IMR-90 (cell line): ENCODE measurements at regions not wholly inside any gene's neighbourhood (a gene's known extent, or its start where the extent isn't known, plus 50 kb on each side); places are given as distances from the start of the nearest gene placed in this dataset.

Experiments
- ATAC-seq: fragments of 200-7000 bp; cut with Tn5 transposase; 2 replicates; pipeline ENCODE4 v1.9.1; 2020; ENCODE audit warnings: low read depth, mild to moderate bottlenecking, moderate library complexity
- BruUV-seq: library from RNA; stranded (reverse); fragments of 400-500 nt; replicated peaks from 2 replicates; lab custom pipeline; 2021; lab: Mats Ljungman, UMichigan
- CTCF ChIA-PET: fragments of 300-600 bp; formaldehyde crosslinking; extraction: SDS; loops from one replicate; lab custom pipeline; 2021; ENCODE audit warnings: antibody characterized with exemption; lab: Yijun Ruan, JAX
- POLR2A ChIA-PET: fragments of 300-600 bp; sonication (Branson Sonifier 250); formaldehyde crosslinking; loops from one replicate; lab custom pipeline; 2022; ENCODE audit warnings: antibody characterized with exemption; ENCODE audit not compliant: unreplicated experiment; lab: Charles Lee
- DNase-seq: peaks from one replicate; pipeline ENCODE4 v3.0.0; 2013
- H2AFZ ChIP-seq: replicated peaks from 2 replicates; pipeline ENCODE3; 2013; ENCODE audit warnings: low read length, mild to moderate bottlenecking; ENCODE audit not compliant: poor library complexity
- H2AK5ac ChIP-seq: 2 replicates; pipeline ENCODE4 v1.6.1; 2013; ENCODE audit warnings: low read depth, low read length, inconsistent platforms
- H2AK9ac ChIP-seq: replicated peaks from 2 replicates; pipeline ENCODE3; 2013; ENCODE audit warnings: mild to moderate bottlenecking, low read depth, low read length, moderate library complexity; ENCODE audit not compliant: poor library complexity
- H2BK120ac ChIP-seq: 2 replicates; pipeline ENCODE4 v1.6.1; 2013; ENCODE audit warnings: low read depth, low read length, inconsistent platforms
- H2BK15ac ChIP-seq: 3 replicates; pipeline ENCODE4 v1.6.1; 2013; ENCODE audit warnings: low read depth, low read length, inconsistent platforms
- H2BK20ac ChIP-seq: 2 replicates; pipeline ENCODE4 v1.6.1; 2013; ENCODE audit warnings: low read depth, mild to moderate bottlenecking, inconsistent platforms, low read length, moderate library complexity
- H2BK5ac ChIP-seq: 2 replicates; pipeline ENCODE4 v1.6.1; 2013; ENCODE audit warnings: mild to moderate bottlenecking, low read depth, low read length, inconsistent platforms; ENCODE audit not compliant: poor library complexity, severe bottlenecking
- H3K14ac ChIP-seq: replicated peaks from 2 replicates; pipeline ENCODE4 v1.6.1; 2013; ENCODE audit warnings: low read depth, low read length, inconsistent platforms
- H3K18ac ChIP-seq: 2 replicates; pipeline ENCODE4 v1.6.1; 2013; ENCODE audit warnings: low read depth, low read length, control low read depth
- H3K23ac ChIP-seq: 2 replicates; pipeline ENCODE4 v1.6.1; 2013; ENCODE audit warnings: low read depth, low read length, inconsistent platforms
- H3K27ac ChIP-seq: 2 replicates; pipeline ENCODE4 v1.5.1; 2013; ENCODE audit warnings: mild to moderate bottlenecking, control low read depth, low read length; ENCODE audit not compliant: insufficient read depth
- H3K27me3 ChIP-seq: 2 replicates; pipeline ENCODE4 v1.6.1; 2013; ENCODE audit warnings: low read length; ENCODE audit not compliant: control insufficient read depth, insufficient read depth
- H3K36me3 ChIP-seq: 2 replicates; pipeline ENCODE4 v1.6.1; 2013; ENCODE audit warnings: low read length, mixed read lengths; ENCODE audit not compliant: control insufficient read depth, insufficient read depth
- H3K4ac ChIP-seq: 2 replicates; pipeline ENCODE4 v1.6.1; 2013; ENCODE audit warnings: low read depth, low read length, inconsistent platforms
- H3K4me1 ChIP-seq: 2 replicates; pipeline ENCODE4 v1.6.1; 2013; ENCODE audit warnings: low read length, mixed read lengths; ENCODE audit not compliant: control insufficient read depth, insufficient read depth
- H3K4me2 ChIP-seq: 2 replicates; pipeline ENCODE4 v1.6.1; 2013; ENCODE audit warnings: low read depth, mild to moderate bottlenecking, control low read depth, low read length, moderate library complexity
- H3K4me3 ChIP-seq: 2 replicates; pipeline ENCODE4 v1.5.1; 2013; ENCODE audit warnings: low read depth, mild to moderate bottlenecking, control low read depth, low read length, moderate library complexity; ENCODE audit not compliant: insufficient read depth
- H3K56ac ChIP-seq: 2 replicates; pipeline ENCODE4 v1.6.1; 2013; ENCODE audit warnings: low read length, inconsistent platforms; ENCODE audit not compliant: insufficient read depth; ENCODE audit errors: extremely low read depth
- H3K79me1 ChIP-seq, 2 experiments: 2 replicates each; pipeline ENCODE4 v1.6.1; 2013; ENCODE audit warnings: low read length in 2 of 2, inconsistent platforms in 1 of 2, low read depth in 1 of 2
- H3K9ac ChIP-seq: 2 replicates; pipeline ENCODE4 v1.6.1; 2013; ENCODE audit warnings: low read depth, low read length, control low read depth
- H3K9me1 ChIP-seq: 2 replicates; pipeline ENCODE4 v1.6.1; 2013; ENCODE audit warnings: low read length, inconsistent platforms; ENCODE audit not compliant: insufficient read depth
- H3K9me3 ChIP-seq: 2 replicates; pipeline ENCODE4 v1.6.1; 2013; ENCODE audit warnings: low read length; ENCODE audit not compliant: control insufficient read depth, insufficient read depth
- H4K20me1 ChIP-seq: 2 replicates; pipeline ENCODE4 v1.6.1; 2013; ENCODE audit warnings: low read length, inconsistent platforms; ENCODE audit not compliant: insufficient read depth
- H4K5ac ChIP-seq: 2 replicates; pipeline ENCODE4 v1.6.1; 2013; ENCODE audit warnings: mild to moderate bottlenecking, low read depth, low read length, control low read depth
- H4K8ac ChIP-seq, 2 experiments: 2 replicates each; pipeline ENCODE4 v1.6.1; 2013; ENCODE audit warnings: low read depth in 2 of 2, low read length in 2 of 2, control low read depth in 1 of 2, inconsistent platforms in 1 of 2
- H4K91ac ChIP-seq: 2 replicates; pipeline ENCODE4 v1.6.1; 2013; ENCODE audit warnings: low read depth, low read length, inconsistent platforms; ENCODE audit not compliant: insufficient read depth
- BHLHE40 ChIP-seq: fragments of 150-350 bp; IDR thresholded peaks from 2 replicates; pipeline ENCODE4 v1.6.1; 2016; ENCODE audit warnings: mild to moderate bottlenecking, low read depth, low read length
- CHD1 ChIP-seq: IDR thresholded peaks from 2 replicates; pipeline ENCODE4 v1.6.1; 2012; ENCODE audit warnings: low read depth, low read length, improper control_type of control experiment
- CTCF ChIP-seq: conservative IDR thresholded peaks from 2 replicates; pipeline ENCODE4 v1.5.1; 2012; ENCODE audit warnings: mild to moderate bottlenecking, low read depth, low read length, improper control_type of control experiment
- MAFK ChIP-seq: IDR thresholded peaks from 2 replicates; pipeline ENCODE4 v1.6.1; 2012; ENCODE audit warnings: low read depth, low read length, improper control_type of control experiment
- NFE2L2 ChIP-seq: fragments of 150-350 bp; IDR thresholded peaks from 2 replicates; pipeline ENCODE4 v1.6.1; 2016; ENCODE audit warnings: low read depth, mild to moderate bottlenecking, low read length
- POLR2A ChIP-seq: IDR thresholded peaks from 2 replicates; pipeline ENCODE4 v1.6.1; 2012; ENCODE audit warnings: mild to moderate bottlenecking, low read depth, low read length
- RAD21 ChIP-seq: IDR thresholded peaks from 2 replicates; pipeline ENCODE4 v1.6.1; 2012; ENCODE audit warnings: low read length, improper control_type of control experiment
- RCOR1 ChIP-seq: IDR thresholded peaks from 2 replicates; pipeline ENCODE4 v1.6.1; 2012; ENCODE audit warnings: mild to moderate bottlenecking, low read length, improper control_type of control experiment; ENCODE audit not compliant: insufficient replicate concordance
- RFX5 ChIP-seq: IDR thresholded peaks from 2 replicates; pipeline ENCODE4 v1.8.0; 2012; ENCODE audit warnings: low read depth, mild to moderate bottlenecking, low read length, moderate library complexity
- SMC3 ChIP-seq: fragments of 150-350 bp; IDR thresholded peaks from 2 replicates; pipeline ENCODE4 v1.6.1; 2016; ENCODE audit warnings: low read depth, mild to moderate bottlenecking, antibody characterized with exemption, low read length, moderate library complexity
- dilution Hi-C: fragments of 300-500 bp; cut with HindIII; formaldehyde crosslinking; loops from one replicate; pipeline ENCODE4 v1.14.3; 2018; ENCODE audit warnings: low sequenced_read_pairs; ENCODE audit not compliant: unreplicated experiment
- in situ Hi-C: fragments of 300-500 bp; cut with MboI; formaldehyde crosslinking; loops from 3 replicates; pipeline ENCODE4 v1.14.3; 2019; ENCODE audit warnings: low sequenced_read_pairs, inconsistent platforms, mixed read lengths
- intact Hi-C: fragments of 100-400 bp; cut with micrococcal nuclease; formaldehyde crosslinking; loops from 2 replicates; pipeline ENCODE4 v1.10.0; 2022
- TF ChIP-seq, protein P1 (sequence below): fragments of 150-350 bp; IDR thresholded peaks from 2 replicates; pipeline ENCODE4 v1.6.1; 2017; ENCODE audit warnings: mild to moderate bottlenecking, antibody characterized with exemption, low read length, low read depth

DNA sequence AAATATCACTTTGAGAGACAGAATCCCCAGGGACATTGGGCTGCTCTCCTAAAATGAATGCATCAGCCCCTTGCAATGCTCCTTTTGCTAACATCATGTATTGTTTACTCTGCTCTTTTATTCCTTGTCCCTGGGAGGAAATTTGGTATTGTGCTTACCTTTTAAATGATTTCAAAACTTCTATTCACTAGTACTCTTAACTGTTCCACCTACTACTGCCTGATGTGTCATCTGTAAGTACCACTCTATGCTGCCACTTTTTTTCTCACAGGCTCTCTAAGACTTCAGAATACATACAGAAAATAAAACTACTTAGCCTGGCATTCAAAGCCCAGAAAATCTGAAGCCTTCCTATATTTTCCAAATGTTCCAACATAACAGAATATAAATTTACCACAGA lies 667.2 kb downstream of the BRINP1 start:
- no peak overlapping the region for H2BK20ac ChIP-seq
- no peaks in the 10 kb centered on the region for H4K20me1 ChIP-seq
- peaks cover 5% of the 10 kb centered on the region; the same call in 1 of the 2 replicates for H3K9me3 ChIP-seq
- no peaks in the 10 kb centered on the region for H3K36me3 ChIP-seq
- H3K23ac ChIP-seq = no peak overlapping the region
- H3K4me1 ChIP-seq = no peaks in the 10 kb centered on the region
- no peaks in the 10 kb centered on the region for H3K27me3 ChIP-seq
- no peak overlapping the region for H3K9ac ChIP-seq
- no peak overlapping the region for H3K4ac ChIP-seq
- no peak overlapping the region for H2BK120ac ChIP-seq
- no peak overlapping the region for H3K4me2 ChIP-seq
- POLR2A ChIA-PET = interaction anchor here (0.6 kb wide), 1 partner anchor 1632 kb away, joined by 5 read pairs; no protein-coding TSS in a partner anchor
- no peak overlapping the region for H2AK5ac ChIP-seq
- no peak overlapping the region for H2AFZ ChIP-seq
- H3K4me3 ChIP-seq = no peak overlapping the region
- H2BK5ac ChIP-seq = no peak overlapping the region
- no peak overlapping the region for H2AK9ac ChIP-seq
- no peaks in the 10 kb centered on the region for H3K9me1 ChIP-seq
- TF ChIP-seq NFE2L2 (no peak), CTCF (no peak), RFX5 (no peak), POLR2A (no peak), MAFK (no peak), RAD21 (no peak), CHD1 (no peak), SMC3 (no peak), BHLHE40 (no peak), RCOR1 (no peak)
- TF ChIP-seq, protein P1, sequence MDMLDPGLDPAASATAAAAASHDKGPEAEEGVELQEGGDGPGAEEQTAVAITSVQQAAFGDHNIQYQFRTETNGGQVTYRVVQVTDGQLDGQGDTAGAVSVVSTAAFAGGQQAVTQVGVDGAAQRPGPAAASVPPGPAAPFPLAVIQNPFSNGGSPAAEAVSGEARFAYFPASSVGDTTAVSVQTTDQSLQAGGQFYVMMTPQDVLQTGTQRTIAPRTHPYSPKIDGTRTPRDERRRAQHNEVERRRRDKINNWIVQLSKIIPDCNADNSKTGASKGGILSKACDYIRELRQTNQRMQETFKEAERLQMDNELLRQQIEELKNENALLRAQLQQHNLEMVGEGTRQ = no peak
- H3K14ac ChIP-seq = no peak overlapping the region
- H2BK15ac ChIP-seq = no peak overlapping the region
- in situ Hi-C loops = no loop called here
- no peak overlapping the region for H4K5ac ChIP-seq
- no peak overlapping the region for H4K8ac ChIP-seq
- BruUV-seq = no TSS peak
- CTCF ChIA-PET = no interaction called here
- dilution Hi-C loops = no loop called here
- H3K79me1 ChIP-seq = no peaks in the 10 kb centered on the region
- H3K27ac ChIP-seq = no peak overlapping the region
- ATAC-seq (no peak), DNase-seq (no peak)
- intact Hi-C loops = no loop called here
- H3K56ac ChIP-seq = no peak overlapping the region
- no peak overlapping the region for H3K18ac ChIP-seq
- no peak overlapping the region for H4K91ac ChIP-seq
